Skeletal muscle satellite cell (primary cell): ENCODE measurements at regions not wholly inside any gene's neighbourhood (a gene's known extent, or its start where the extent isn't known, plus 50 kb on each side); places are given as distances from the start of the nearest gene placed in this dataset.

Experiments
- H3K27me3 ChIP-seq: 2 replicates; pipeline ENCODE4 v1.7.0; 2013; ENCODE audit warnings: low read length; ENCODE audit not compliant: control insufficient read depth, insufficient read depth
- H3K36me3 ChIP-seq: 2 replicates; pipeline ENCODE4 v1.7.0; 2013; ENCODE audit warnings: mild to moderate bottlenecking, control low read depth, low read length; ENCODE audit not compliant: insufficient read depth
- H3K4me1 ChIP-seq: 2 replicates; pipeline ENCODE4 v1.7.0; 2013; ENCODE audit warnings: low read length; ENCODE audit not compliant: control insufficient read depth, insufficient read depth
- H3K4me2 ChIP-seq: 2 replicates; pipeline ENCODE4 v1.7.0; 2013; ENCODE audit warnings: mild to moderate bottlenecking, low read length
- H3K4me3 ChIP-seq: 2 replicates; pipeline ENCODE4 v1.7.0; 2013; ENCODE audit warnings: low read length
- H3K9ac ChIP-seq: 2 replicates; pipeline ENCODE4 v1.7.0; 2013; ENCODE audit warnings: mild to moderate bottlenecking, low read depth, low read length, moderate library complexity
- H3K9me3 ChIP-seq: replicated peaks from 2 replicates; pipeline ENCODE4 v1.7.0; 2013; ENCODE audit warnings: mild to moderate bottlenecking, control low read depth, low read length

DNA sequence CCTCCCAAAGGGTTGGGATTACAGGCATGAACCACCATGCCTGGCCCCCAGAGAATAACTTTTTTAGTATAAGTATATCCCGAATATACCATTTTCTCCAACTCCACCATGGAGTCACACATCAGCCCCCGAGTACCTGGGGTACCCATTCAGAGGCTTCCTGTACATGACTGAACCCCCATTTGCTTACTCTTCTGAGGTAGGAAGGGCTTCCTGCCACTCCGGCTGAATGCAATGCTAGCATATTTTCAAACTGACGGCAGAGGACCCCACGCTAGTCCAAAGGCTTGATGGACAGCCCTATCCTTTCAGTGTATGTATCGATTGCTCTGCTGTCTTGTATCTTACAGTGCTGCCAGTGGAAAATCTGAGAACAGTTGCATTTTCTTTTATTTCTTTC is 220.6 kb upstream of the SH3BP4 start:
- no peaks in the 10 kb centered on the region for H3K27me3 ChIP-seq
- H3K4me2 ChIP-seq, result no peak overlapping the region
- H3K4me1 ChIP-seq, result peaks cover 1% of the 10 kb centered on the region
- no peaks in the 10 kb centered on the region for H3K36me3 ChIP-seq
- peaks cover 4% of the 10 kb centered on the region for H3K9me3 ChIP-seq
- H3K9ac ChIP-seq, result no peak overlapping the region
- H3K4me3 ChIP-seq, result no peak overlapping the region

DNA sequence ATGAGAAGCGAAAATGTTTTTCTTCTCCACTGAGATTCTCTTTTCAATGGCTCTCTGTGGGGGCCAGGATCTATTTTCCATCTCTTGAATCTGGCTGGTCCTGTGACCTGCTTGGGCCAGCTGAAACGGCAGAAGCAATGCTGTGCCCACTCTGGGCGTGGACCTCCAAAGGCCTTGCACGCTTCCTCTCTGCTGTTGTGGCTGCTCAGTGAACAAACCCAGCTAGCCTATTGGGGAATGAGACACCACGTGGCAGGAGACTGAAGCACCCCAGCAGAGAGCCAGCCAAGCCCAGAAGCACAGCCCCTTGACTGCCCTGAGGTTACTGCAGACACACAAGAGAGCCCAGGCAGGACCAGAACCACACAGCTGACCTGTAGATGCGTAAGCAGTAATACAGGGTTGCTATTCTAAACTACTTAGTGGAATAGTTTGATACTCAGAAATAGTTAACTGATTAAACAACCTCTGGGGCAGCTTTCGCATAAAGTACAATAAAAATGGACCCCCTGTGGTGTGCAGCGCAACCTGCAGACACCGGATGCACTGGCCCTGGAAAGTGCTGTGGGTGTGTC is 221.7 kb upstream of the SH3BP4 start:
- H3K9me3 ChIP-seq, result peaks cover 2% of the 10 kb centered on the region
- peaks cover 12% of the 10 kb centered on the region for H3K4me1 ChIP-seq
- no peak overlapping the region for H3K4me3 ChIP-seq
- no peaks in the 10 kb centered on the region for H3K36me3 ChIP-seq
- no peaks in the 10 kb centered on the region for H3K27me3 ChIP-seq
- H3K4me2 ChIP-seq, result no peak overlapping the region
- H3K9ac ChIP-seq, result no peak overlapping the region

DNA sequence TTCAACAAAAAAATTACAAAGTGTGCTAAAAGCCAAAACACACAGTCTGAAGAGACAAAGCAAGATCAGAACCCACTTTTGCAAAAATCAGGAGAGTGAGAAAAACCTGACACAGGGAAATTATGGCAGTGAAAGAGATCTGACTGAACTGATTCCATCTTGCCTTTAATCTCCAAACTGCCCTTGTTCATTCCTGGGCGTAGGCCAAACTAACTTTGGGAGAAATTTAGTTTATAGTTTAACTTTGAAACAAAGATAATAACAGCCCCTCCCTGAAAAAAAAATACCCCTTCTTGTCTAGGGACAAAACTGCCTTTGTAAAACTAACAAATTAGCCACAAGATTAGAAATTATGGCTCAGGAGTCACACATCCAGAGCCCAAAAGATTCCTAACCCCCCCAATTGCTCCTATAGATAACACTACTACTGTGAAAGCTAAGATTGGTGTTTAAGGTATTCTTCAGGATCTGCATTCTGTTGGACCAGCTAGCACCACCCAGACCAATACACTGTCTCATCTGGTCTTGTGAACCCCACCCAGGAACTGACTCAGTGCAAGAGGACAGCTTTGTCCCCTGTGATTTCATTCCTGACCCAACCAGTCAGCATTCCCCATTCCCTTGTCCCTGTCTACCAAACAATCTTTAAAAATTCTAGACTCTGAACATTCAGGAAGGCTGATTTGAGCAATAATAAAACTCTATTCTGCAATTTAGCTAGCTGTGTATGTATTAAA is 226.1 kb upstream of the SH3BP4 start:
- Histone ChIP-seq H3K36me3 (no peaks in the 10 kb centered on the region), H3K4me2 (peak overlapping the region; percentile 9), H3K9ac (no peak overlapping the region), H3K27me3 (no peaks in the 10 kb centered on the region), H3K4me3 (no peak overlapping the region), H3K4me1 (peaks cover 12% of the 10 kb centered on the region), H3K9me3 (no peaks in the 10 kb centered on the region)

DNA sequence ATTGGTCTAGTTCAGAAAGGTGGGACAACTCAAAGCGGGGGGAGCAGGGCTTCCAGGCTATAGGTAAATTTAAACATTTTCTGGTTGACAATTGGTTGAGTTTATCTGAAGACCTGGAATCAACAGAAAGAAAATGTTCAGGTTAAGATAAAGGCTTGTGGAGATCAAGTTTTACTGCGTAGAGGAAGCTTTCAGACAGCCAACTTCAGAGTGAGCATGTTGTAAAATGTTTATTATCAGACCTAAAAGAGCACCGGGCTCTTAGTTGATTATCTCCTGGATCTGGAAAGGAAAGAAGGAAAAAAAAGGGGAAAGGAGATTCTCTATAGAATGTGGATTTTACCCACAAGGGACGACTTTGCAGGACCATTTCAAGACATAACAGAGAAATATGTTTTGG is 227.0 kb upstream of the SH3BP4 start:
- H3K36me3 ChIP-seq, result no peaks in the 10 kb centered on the region
- H3K4me2 ChIP-seq, result no peak overlapping the region
- no peaks in the 10 kb centered on the region for H3K27me3 ChIP-seq
- H3K4me3 ChIP-seq, result no peak overlapping the region
- H3K9ac ChIP-seq, result no peak overlapping the region
- H3K9me3 ChIP-seq, result no peaks in the 10 kb centered on the region
- H3K4me1 ChIP-seq, result peaks cover 12% of the 10 kb centered on the region

- H3K4me1 ChIP-seq, result peaks cover 12% of the 10 kb centered on the region
- no peaks in the 10 kb centered on the region for H3K36me3 ChIP-seq
- H3K4me3 ChIP-seq, result no peak overlapping the region
- no peak overlapping the region for H3K4me2 ChIP-seq
- no peaks in the 10 kb centered on the region for H3K27me3 ChIP-seq
- H3K9ac ChIP-seq, result no peak overlapping the region
- H3K9me3 ChIP-seq, result no peaks in the 10 kb centered on the region
Measured at GRCh38 chr2:234723400-234723799, 226.5 kb upstream of the ARL4C start.

- Histone ChIP-seq H3K36me3 (no peaks in the 10 kb centered on the region), H3K4me2 (no peak overlapping the region), H3K4me3 (no peak overlapping the region), H3K4me1 (peaks cover 12% of the 10 kb centered on the region), H3K27me3 (no peaks in the 10 kb centered on the region), H3K9ac (no peak overlapping the region), H3K9me3 (no peaks in the 10 kb centered on the region)
Measured at GRCh38 chr2:234722176-234722575, 225.3 kb upstream of the ARL4C start.

GRCh38 chr2:234719116-234719716 is 222.3 kb upstream of the ARL4C start:
- peaks cover 5% of the 10 kb centered on the region for H3K27me3 ChIP-seq
- no peaks in the 10 kb centered on the region for H3K36me3 ChIP-seq
- no peaks in the 10 kb centered on the region for H3K4me1 ChIP-seq
- no peak overlapping the region for H3K4me2 ChIP-seq
- no peak overlapping the region for H3K9ac ChIP-seq
- no peaks in the 10 kb centered on the region for H3K9me3 ChIP-seq
- no peak overlapping the region for H3K4me3 ChIP-seq

- Histone ChIP-seq H3K9me3 (no peaks in the 10 kb centered on the region), H3K36me3 (no peaks in the 10 kb centered on the region), H3K4me1 (no peaks in the 10 kb centered on the region), H3K4me3 (no peak overlapping the region), H3K27me3 (peaks cover 5% of the 10 kb centered on the region), H3K4me2 (no peak overlapping the region), H3K9ac (no peak overlapping the region)
Measured at GRCh38 chr2:234716271-234716670, 219.4 kb upstream of the ARL4C start.

DNA sequence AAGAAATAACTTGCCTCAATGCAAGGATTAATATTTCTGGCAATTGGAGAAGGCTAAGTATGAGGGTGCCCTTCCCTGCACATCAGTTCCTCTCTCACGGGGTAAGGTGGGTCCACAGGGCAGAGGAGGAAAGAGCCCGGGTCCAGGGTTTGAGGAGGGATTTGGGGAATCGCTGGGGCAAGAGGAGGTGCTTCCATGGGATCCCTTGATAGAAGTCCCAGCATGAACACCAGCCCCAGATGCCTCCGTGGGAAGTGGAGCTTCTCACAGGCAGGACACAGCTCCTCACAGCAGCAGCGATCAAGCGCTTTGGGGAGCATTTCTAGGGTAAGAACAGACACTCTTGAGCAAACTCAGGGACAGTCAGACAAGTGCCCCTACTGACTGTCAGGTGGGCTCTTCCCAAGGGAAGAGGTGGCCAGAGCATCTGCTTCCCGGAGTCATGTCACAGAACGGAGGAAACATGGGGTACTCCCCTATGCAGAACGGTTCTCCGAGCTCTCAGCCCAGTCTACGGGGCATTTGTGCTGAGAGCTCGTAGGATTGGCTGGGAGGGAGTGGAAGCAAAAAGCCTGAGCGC is 218.9 kb upstream of the ARL4C start:
- no peaks in the 10 kb centered on the region for H3K36me3 ChIP-seq
- H3K9ac ChIP-seq, result no peak overlapping the region
- H3K4me2 ChIP-seq, result no peak overlapping the region
- no peaks in the 10 kb centered on the region for H3K4me1 ChIP-seq
- no peak overlapping the region for H3K4me3 ChIP-seq
- peaks cover 5% of the 10 kb centered on the region for H3K27me3 ChIP-seq
- no peaks in the 10 kb centered on the region for H3K9me3 ChIP-seq

GRCh38 chr2:234714711-234715110 is 217.8 kb upstream of the ARL4C start:
- Histone ChIP-seq H3K4me3 (no peak overlapping the region), H3K4me2 (no peak overlapping the region), H3K4me1 (no peaks in the 10 kb centered on the region), H3K9me3 (no peaks in the 10 kb centered on the region), H3K36me3 (no peaks in the 10 kb centered on the region), H3K27me3 (peaks cover 5% of the 10 kb centered on the region), H3K9ac (no peak overlapping the region)

- Histone ChIP-seq H3K4me2 (no peak overlapping the region), H3K36me3 (no peaks in the 10 kb centered on the region), H3K4me1 (no peaks in the 10 kb centered on the region), H3K27me3 (peaks cover 5% of the 10 kb centered on the region), H3K4me3 (no peak overlapping the region), H3K9ac (no peak overlapping the region), H3K9me3 (no peaks in the 10 kb centered on the region)
Measured at GRCh38 chr2:234712421-234712935, 215.6 kb upstream of the ARL4C start.
